ENCODE measurements at regions not wholly inside any gene's neighbourhood (a gene's known extent, or its start where the extent isn't known, plus 50 kb on each side); places are given as distances from the start of the nearest gene placed in this dataset.

GRCh38 chr14:61112506-61112905, 131.5 kb downstream of the SLC38A6 start:
- DNase-seq (no peak), ATAC-seq (ENCODE audit: low read depth) (no peak)
- intact Hi-C loops (cut with micrococcal nuclease) = no loop called here
- Mint-ChIP-seq H3K27me3 (peaks cover 2% of the 10 kb centered on the region), H3K4me3 (no peak overlapping the region), H3K9me3 (peaks cover 17% of the 10 kb centered on the region), H3K36me3 (ENCODE audit: low read depth) (no peaks in the 10 kb centered on the region), H3K4me1 (peaks cover 3% of the 10 kb centered on the region), H3K27ac (no peak overlapping the region)
- POLR2A ChIA-PET = no interaction called here
- TF ChIP-seq, protein P1, sequence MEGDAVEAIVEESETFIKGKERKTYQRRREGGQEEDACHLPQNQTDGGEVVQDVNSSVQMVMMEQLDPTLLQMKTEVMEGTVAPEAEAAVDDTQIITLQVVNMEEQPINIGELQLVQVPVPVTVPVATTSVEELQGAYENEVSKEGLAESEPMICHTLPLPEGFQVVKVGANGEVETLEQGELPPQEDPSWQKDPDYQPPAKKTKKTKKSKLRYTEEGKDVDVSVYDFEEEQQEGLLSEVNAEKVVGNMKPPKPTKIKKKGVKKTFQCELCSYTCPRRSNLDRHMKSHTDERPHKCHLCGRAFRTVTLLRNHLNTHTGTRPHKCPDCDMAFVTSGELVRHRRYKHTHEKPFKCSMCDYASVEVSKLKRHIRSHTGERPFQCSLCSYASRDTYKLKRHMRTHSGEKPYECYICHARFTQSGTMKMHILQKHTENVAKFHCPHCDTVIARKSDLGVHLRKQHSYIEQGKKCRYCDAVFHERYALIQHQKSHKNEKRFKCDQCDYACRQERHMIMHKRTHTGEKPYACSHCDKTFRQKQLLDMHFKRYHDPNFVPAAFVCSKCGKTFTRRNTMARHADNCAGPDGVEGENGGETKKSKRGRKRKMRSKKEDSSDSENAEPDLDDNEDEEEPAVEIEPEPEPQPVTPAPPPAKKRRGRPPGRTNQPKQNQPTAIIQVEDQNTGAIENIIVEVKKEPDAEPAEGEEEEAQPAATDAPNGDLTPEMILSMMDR (IDR thresholded peaks at IDR 0.05) = no peak
- CTCF ChIA-PET = no interaction called here

DNA sequence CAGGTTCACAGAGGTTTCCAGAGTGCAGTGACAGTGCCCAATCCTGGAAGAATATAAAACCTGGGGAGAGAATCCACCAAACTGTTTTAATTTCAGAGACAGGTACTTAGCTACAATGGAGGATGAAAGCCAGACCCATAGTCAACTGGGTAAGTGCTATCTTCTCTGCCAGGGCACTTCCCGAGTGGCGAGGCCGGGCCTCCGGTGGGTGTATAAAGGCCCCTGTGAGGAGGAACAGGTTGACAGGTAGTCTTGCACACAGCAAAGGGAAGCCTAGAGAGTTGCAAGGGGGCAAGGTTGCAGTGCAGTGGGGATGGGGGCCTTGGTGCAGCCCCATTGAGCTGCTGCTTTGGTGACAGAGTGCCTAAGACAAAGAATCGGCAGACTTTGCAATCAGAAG, 130.7 kb downstream of the SLC38A6 start:
- Mint-ChIP-seq H3K9me3 (peaks cover 17% of the 10 kb centered on the region), H3K36me3 (ENCODE audit: low read depth) (no peaks in the 10 kb centered on the region), H3K4me3 (no peak overlapping the region), H3K4me1 (peaks cover 3% of the 10 kb centered on the region), H3K27ac (no peak overlapping the region), H3K27me3 (peaks cover 2% of the 10 kb centered on the region)
- DNase-seq (no peak), ATAC-seq (ENCODE audit: low read depth) (no peak)
- ChIA-PET POLR2A (no interaction called here), CTCF (no interaction called here)
- intact Hi-C loops (cut with micrococcal nuclease) = no loop called here
- TF ChIP-seq, protein P1 (IDR thresholded peaks at IDR 0.05) = no peak

DNA sequence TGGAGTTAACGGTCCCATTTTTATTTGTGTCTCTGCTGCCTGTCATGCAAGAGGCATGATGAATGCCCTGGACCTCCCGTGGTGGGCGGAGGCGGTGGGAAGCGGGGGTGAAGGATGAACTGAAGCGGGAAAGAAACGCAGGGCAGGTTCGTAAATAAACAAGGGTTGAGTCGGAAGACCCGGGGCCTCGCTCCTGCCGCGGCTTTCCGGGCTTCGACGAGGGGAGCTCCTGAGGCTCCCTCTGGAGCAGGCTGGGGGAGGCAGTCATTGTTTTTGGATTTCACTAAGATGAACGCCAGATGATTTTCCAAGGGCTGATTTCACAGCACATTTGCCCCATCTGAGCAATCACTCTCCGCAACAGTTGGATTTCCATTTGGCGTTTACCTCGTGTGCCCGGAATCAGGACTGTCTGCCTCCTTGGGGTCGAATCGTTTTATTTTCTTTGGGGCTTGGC, 130.2 kb downstream of the SLC38A6 start:
- H3K4me3 Mint-ChIP-seq = no peak overlapping the region
- ChIA-PET POLR2A (no interaction called here), CTCF (no interaction called here)
- H3K27ac Mint-ChIP-seq = no peak overlapping the region
- TF ChIP-seq, protein P1 (IDR thresholded peaks at IDR 0.05) = no peak
- peaks cover 2% of the 10 kb centered on the region for H3K27me3 Mint-ChIP-seq
- DNase-seq = no peak
- ATAC-seq (ENCODE audit: low read depth) = no peak
- H3K4me1 Mint-ChIP-seq = peaks cover 3% of the 10 kb centered on the region
- peaks cover 17% of the 10 kb centered on the region for H3K9me3 Mint-ChIP-seq
- intact Hi-C loops (cut with micrococcal nuclease) = no loop called here
- no peaks in the 10 kb centered on the region for H3K36me3 Mint-ChIP-seq (ENCODE audit: low read depth)

GRCh38 chr14:61110316-61111082, 129.5 kb downstream of the SLC38A6 start:
- Mint-ChIP-seq H3K4me3 (no peak overlapping the region), H3K4me1 (peaks cover 3% of the 10 kb centered on the region), H3K27me3 (peaks cover 2% of the 10 kb centered on the region), H3K9me3 (peaks cover 16% of the 10 kb centered on the region), H3K36me3 (ENCODE audit: low read depth) (no peaks in the 10 kb centered on the region), H3K27ac (no peak overlapping the region)
- DNase-seq (no peak), ATAC-seq (ENCODE audit: low read depth) (no peak)
- intact Hi-C loops (cut with micrococcal nuclease) = no loop called here
- ChIA-PET CTCF (no interaction called here), POLR2A (no interaction called here)
- TF ChIP-seq, protein P1 (IDR thresholded peaks at IDR 0.05) = no peak

DNA sequence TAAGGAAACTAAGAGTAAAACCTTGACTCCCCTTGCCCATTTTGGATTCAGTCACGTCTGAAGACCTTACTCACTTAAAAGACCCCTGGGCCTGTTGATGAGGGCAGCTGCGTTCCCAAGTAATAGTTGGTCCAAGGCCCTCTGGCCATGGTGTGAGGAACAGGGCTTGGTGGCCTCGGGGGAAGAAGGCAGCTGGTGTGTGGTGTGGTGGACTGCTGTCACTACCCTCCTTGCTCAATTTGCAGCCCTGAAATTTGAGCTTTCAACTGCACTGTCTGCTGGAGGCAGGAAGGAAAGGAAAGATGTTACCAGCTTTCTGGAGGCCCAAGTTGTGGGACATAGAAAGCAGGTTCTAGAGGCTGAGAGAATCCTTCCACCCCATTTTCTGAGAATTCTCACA, 128.2 kb downstream of the SLC38A6 start:
- H3K9me3 Mint-ChIP-seq = peaks cover 6% of the 10 kb centered on the region
- TF ChIP-seq, protein P1 (IDR thresholded peaks at IDR 0.05) = no peak
- no peak overlapping the region for H3K4me3 Mint-ChIP-seq
- no peaks in the 10 kb centered on the region for H3K36me3 Mint-ChIP-seq (ENCODE audit: low read depth)
- intact Hi-C loops (cut with micrococcal nuclease) = no loop called here
- ChIA-PET CTCF (no interaction called here), POLR2A (no interaction called here)
- H3K27ac Mint-ChIP-seq = no peak overlapping the region
- DNase-seq (no peak), ATAC-seq (ENCODE audit: low read depth) (no peak)
- peaks cover 3% of the 10 kb centered on the region for H3K4me1 Mint-ChIP-seq
- H3K27me3 Mint-ChIP-seq = peaks cover 2% of the 10 kb centered on the region

Data from activated B cell treated with CpG ODN at 0.5 μM for 24 hours (primary cell).